ENCODE measurements at regions not wholly inside any gene's neighbourhood (a gene's known extent, or its start where the extent isn't known, plus 50 kb on each side); places are given as distances from the start of the nearest gene placed in this dataset.

DNA sequence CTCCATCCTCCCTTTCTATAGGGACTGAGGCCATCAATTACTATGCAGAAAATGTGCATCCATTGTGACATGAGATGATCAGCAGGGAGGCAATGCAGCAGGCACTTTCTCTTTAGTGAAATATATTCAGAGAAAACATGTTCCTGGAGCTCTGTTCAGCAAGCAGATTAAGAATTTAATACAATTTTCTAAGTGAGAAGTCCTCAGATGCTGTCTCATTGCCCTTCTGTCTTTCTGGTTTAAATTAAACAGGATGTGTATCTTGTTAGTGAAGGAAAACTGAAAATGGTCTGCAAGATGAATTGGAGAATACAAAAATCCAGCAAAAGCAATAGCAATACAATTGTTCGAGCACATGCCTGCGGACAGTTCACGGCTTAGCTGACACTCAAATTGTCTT is 445.8 kb upstream of the RIOK2 start:
- intact Hi-C loops (cut with micrococcal nuclease; ENCODE audit: unreplicated experiment) = no loop called here
- Histone ChIP-seq H3K36me3 (ENCODE audit: insufficient read depth, low read length, poor library complexity, severe bottlenecking) (no peaks in the 10 kb centered on the region), H3K4me1 (ENCODE audit: insufficient read depth, low read length, poor library complexity, severe bottlenecking) (no peaks in the 10 kb centered on the region), H3K27ac (ENCODE audit: low read depth, low read length, poor library complexity, severe bottlenecking) (no peak overlapping the region), H3K9me3 (ENCODE audit: low read depth, low read length, poor library complexity, severe bottlenecking) (peaks cover 3% of the 10 kb centered on the region), H3K27me3 (replicated peaks; ENCODE audit: insufficient read depth, low read depth, low read length, poor library complexity) (no peaks in the 10 kb centered on the region), H3K4me3 (ENCODE audit: low read depth, low read length, poor library complexity, severe bottlenecking) (no peak overlapping the region)
- TF ChIP-seq, protein P1, sequence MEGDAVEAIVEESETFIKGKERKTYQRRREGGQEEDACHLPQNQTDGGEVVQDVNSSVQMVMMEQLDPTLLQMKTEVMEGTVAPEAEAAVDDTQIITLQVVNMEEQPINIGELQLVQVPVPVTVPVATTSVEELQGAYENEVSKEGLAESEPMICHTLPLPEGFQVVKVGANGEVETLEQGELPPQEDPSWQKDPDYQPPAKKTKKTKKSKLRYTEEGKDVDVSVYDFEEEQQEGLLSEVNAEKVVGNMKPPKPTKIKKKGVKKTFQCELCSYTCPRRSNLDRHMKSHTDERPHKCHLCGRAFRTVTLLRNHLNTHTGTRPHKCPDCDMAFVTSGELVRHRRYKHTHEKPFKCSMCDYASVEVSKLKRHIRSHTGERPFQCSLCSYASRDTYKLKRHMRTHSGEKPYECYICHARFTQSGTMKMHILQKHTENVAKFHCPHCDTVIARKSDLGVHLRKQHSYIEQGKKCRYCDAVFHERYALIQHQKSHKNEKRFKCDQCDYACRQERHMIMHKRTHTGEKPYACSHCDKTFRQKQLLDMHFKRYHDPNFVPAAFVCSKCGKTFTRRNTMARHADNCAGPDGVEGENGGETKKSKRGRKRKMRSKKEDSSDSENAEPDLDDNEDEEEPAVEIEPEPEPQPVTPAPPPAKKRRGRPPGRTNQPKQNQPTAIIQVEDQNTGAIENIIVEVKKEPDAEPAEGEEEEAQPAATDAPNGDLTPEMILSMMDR (conservative IDR thresholded peaks at IDR 0.05; ENCODE audit: low read depth, low read length) = no peak
- TF ChIP-seq EZH2 (IDR thresholded peaks at IDR 0.05; ENCODE audit: borderline replicate concordance, low read depth, low read length, poor library complexity, severe bottlenecking) = no peak
- BruUV-seq (replicated peaks) = no TSS peak
- CTCF ChIA-PET = no interaction called here
- POLR2A ChIA-PET (ENCODE audit: low non-redundant PET) = no interaction called here
- no peak for DNase-seq (ENCODE audit: low spot score)

DNA sequence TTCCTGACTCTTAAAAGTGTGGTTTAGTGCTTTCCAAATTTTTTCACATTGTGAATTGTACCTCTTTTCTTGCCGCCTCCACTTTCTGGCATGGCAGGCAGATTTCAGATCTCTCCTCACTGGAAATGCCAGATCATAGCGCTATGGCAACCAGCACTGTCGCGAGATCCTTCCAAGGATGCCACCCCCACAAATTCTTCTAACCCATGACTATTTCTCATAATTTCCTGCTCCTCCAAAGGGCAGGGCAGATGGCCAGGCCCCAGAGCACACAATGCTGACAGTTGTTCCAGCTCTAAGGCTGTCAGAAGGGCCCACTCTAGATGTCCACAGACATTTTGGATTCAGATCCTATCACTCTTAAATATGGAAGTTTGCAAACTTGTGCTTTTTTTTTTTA is 446.2 kb upstream of the RIOK2 start:
- TF ChIP-seq, protein P1 (conservative IDR thresholded peaks at IDR 0.05; ENCODE audit: low read depth, low read length) = no peak
- TF ChIP-seq EZH2 (IDR thresholded peaks at IDR 0.05; ENCODE audit: borderline replicate concordance, low read depth, low read length, poor library complexity, severe bottlenecking) = no peak
- ChIA-PET POLR2A (ENCODE audit: low non-redundant PET) (no interaction called here), CTCF (no interaction called here)
- H3K27ac ChIP-seq (ENCODE audit: low read depth, low read length, poor library complexity, severe bottlenecking) = no peak overlapping the region
- H3K36me3 ChIP-seq (ENCODE audit: insufficient read depth, low read length, poor library complexity, severe bottlenecking) = no peaks in the 10 kb centered on the region
- intact Hi-C loops (cut with micrococcal nuclease; ENCODE audit: unreplicated experiment) = no loop called here
- no peak overlapping the region for H3K4me3 ChIP-seq (ENCODE audit: low read depth, low read length, poor library complexity, severe bottlenecking)
- DNase-seq (ENCODE audit: low spot score) = no peak
- H3K27me3 ChIP-seq (replicated peaks; ENCODE audit: insufficient read depth, low read depth, low read length, poor library complexity) = no peaks in the 10 kb centered on the region
- no TSS peak for BruUV-seq (replicated peaks)
- peaks cover 3% of the 10 kb centered on the region for H3K9me3 ChIP-seq (ENCODE audit: low read depth, low read length, poor library complexity, severe bottlenecking)
- H3K4me1 ChIP-seq (ENCODE audit: insufficient read depth, low read length, poor library complexity, severe bottlenecking) = no peaks in the 10 kb centered on the region

DNA sequence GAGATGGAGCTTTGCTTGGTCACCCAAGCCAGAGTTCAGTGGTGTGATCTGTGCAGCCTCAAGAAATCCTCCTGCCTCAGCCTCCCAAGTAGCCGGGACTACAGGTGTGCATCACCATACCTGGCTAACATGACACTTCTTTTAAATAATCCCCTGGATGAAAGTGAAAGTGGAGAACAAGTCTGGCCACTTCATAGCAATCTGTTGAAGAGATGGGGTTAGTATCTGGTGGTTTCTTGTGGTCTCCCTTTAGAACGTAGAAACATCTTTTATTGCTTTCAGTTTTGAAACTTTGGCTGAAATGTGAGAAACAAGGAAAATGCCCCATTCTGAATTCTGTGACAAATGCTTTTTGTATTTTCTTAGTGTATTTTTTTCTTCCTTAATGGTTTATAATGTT is 452.5 kb upstream of the RIOK2 start:
- no TSS peak for BruUV-seq (replicated peaks)
- no peak for TF ChIP-seq EZH2 (IDR thresholded peaks at IDR 0.05; ENCODE audit: borderline replicate concordance, low read depth, low read length, poor library complexity, severe bottlenecking)
- POLR2A ChIA-PET (ENCODE audit: low non-redundant PET) = no interaction called here
- no peak for DNase-seq (ENCODE audit: low spot score)
- Histone ChIP-seq H3K27me3 (replicated peaks; ENCODE audit: insufficient read depth, low read depth, low read length, poor library complexity) (no peaks in the 10 kb centered on the region), H3K27ac (ENCODE audit: low read depth, low read length, poor library complexity, severe bottlenecking) (no peak overlapping the region), H3K4me1 (ENCODE audit: insufficient read depth, low read length, poor library complexity, severe bottlenecking) (no peaks in the 10 kb centered on the region), H3K36me3 (ENCODE audit: insufficient read depth, low read length, poor library complexity, severe bottlenecking) (no peaks in the 10 kb centered on the region), H3K4me3 (ENCODE audit: low read depth, low read length, poor library complexity, severe bottlenecking) (no peak overlapping the region), H3K9me3 (ENCODE audit: low read depth, low read length, poor library complexity, severe bottlenecking) (peaks cover 3% of the 10 kb centered on the region)
- CTCF ChIA-PET = no interaction called here
- intact Hi-C loops (cut with micrococcal nuclease; ENCODE audit: unreplicated experiment) = no loop called here

DNA sequence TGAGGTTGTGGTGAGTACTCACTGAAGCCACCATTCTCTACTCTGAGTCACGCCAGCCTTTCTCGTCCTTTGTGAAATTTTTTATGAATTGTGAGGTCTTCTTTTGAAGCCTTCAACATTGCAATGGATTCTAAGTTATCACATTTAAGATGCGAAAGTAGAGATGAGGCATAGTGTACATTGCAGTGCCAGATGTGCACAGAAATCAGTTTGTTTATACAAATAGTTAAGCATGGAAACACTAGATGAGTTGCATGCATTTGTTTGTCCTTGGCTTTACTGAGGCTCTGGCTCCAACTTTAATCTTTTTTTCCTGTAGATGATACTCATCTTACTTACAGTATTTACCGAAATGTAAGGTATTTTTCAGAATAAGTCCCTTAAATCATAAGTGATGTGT is 453.7 kb upstream of the RIOK2 start:
- no TSS peak for BruUV-seq (replicated peaks)
- Histone ChIP-seq H3K27me3 (replicated peaks; ENCODE audit: insufficient read depth, low read depth, low read length, poor library complexity) (no peaks in the 10 kb centered on the region), H3K36me3 (ENCODE audit: insufficient read depth, low read length, poor library complexity, severe bottlenecking) (no peaks in the 10 kb centered on the region), H3K9me3 (ENCODE audit: low read depth, low read length, poor library complexity, severe bottlenecking) (no peaks in the 10 kb centered on the region), H3K27ac (ENCODE audit: low read depth, low read length, poor library complexity, severe bottlenecking) (no peak overlapping the region), H3K4me1 (ENCODE audit: insufficient read depth, low read length, poor library complexity, severe bottlenecking) (no peaks in the 10 kb centered on the region), H3K4me3 (ENCODE audit: low read depth, low read length, poor library complexity, severe bottlenecking) (no peak overlapping the region)
- DNase-seq (ENCODE audit: low spot score) = no peak
- CTCF ChIA-PET = no interaction called here
- TF ChIP-seq, protein P1 (conservative IDR thresholded peaks at IDR 0.05; ENCODE audit: low read depth, low read length) = no peak
- TF ChIP-seq EZH2 (IDR thresholded peaks at IDR 0.05; ENCODE audit: borderline replicate concordance, low read depth, low read length, poor library complexity, severe bottlenecking) = no peak
- POLR2A ChIA-PET (ENCODE audit: low non-redundant PET) = no interaction called here
- intact Hi-C loops (cut with micrococcal nuclease; ENCODE audit: unreplicated experiment) = no loop called here
